GM19395 (cell line): ENCODE measurements at regions not wholly inside any gene's neighbourhood (a gene's known extent, or its start where the extent isn't known, plus 50 kb on each side); places are given as distances from the start of the nearest gene placed in this dataset.
"Not testable (repeated sequence)": the region's sequence is repeated elsewhere in the genome, so short reads cannot be mapped to it uniquely, and the experiment has no call there.

ENCODE experiments used
- ATAC-seq: cut with Tn5 transposase; IDR thresholded peaks from one replicate; pipeline ENCODE4 v1.9.1; 2021; ENCODE audit warnings: mild to moderate bottlenecking, moderate library complexity; ENCODE audit not compliant: unreplicated experiment

- not testable (repeated sequence) for ATAC-seq
These were observed 183.2 kb downstream of the ETV1 start for GRCh38 chr7:13806089-13806867.

- ATAC-seq = not testable (repeated sequence)
These were observed 172.2 kb downstream of the ETV1 start for GRCh38 chr7:13817230-13817629.

- ATAC-seq = no peak
These were observed 168.2 kb downstream of the ETV1 start for GRCh38 chr7:13821152-13821787.

- ATAC-seq = no peak
These were observed 166.8 kb downstream of the ETV1 start for GRCh38 chr7:13822678-13823077.

- ATAC-seq = no peak
These were observed 162.7 kb downstream of the ETV1 start for GRCh38 chr7:13826752-13827151.

GRCh38 chr7:13827716-13828115 lies 161.8 kb downstream of the ETV1 start:
- no peak for ATAC-seq

GRCh38 chr7:13829231-13829630 lies 160.2 kb downstream of the ETV1 start:
- no peak for ATAC-seq

- ATAC-seq = no peak
These were observed 159.3 kb downstream of the ETV1 start for GRCh38 chr7:13829914-13830900.

GRCh38 chr7:13832346-13832745 lies 157.1 kb downstream of the ETV1 start:
- no peak for ATAC-seq

- ATAC-seq = no peak
These were observed 155.1 kb downstream of the ETV1 start for GRCh38 chr7:13834328-13834761.

- ATAC-seq = no peak
These were observed 154.0 kb downstream of the ETV1 start for GRCh38 chr7:13835442-13835841.

GRCh38 chr7:13839063-13839462 lies 150.4 kb downstream of the ETV1 start:
- no peak for ATAC-seq
